ENCODE measurements at regions not wholly inside any gene's neighbourhood (a gene's known extent, or its start where the extent isn't known, plus 50 kb on each side); places are given as distances from the start of the nearest gene placed in this dataset.

GRCh38 chr12:18207266-18207665 is 54.1 kb upstream of the PIK3C2G start:
- no peak for ATAC-seq

GRCh38 chr12:18206198-18206597 is 55.1 kb upstream of the PIK3C2G start:
- H3K4me1 ChIP-seq, result no peaks in the 10 kb centered on the region
- WGBS, 2 donors, result 75 to 84% methylated on average over 13 of the region's 13 CpGs
- no peaks in the 10 kb centered on the region for H3K9me3 ChIP-seq
- TF ChIP-seq CTCF (IDR thresholded peaks at IDR 0.05), result no peak
- no peak overlapping the region for H3K4me3 ChIP-seq
- no peak for ATAC-seq
- intact Hi-C loops (cut with DNase I), result no loop called here
- no peaks in the 10 kb centered on the region for H3K36me3 ChIP-seq
- H3K27me3 ChIP-seq, result no peaks in the 10 kb centered on the region
- H3K27ac ChIP-seq, result no peak overlapping the region
- DNase-seq, result no peak
- FAIRE-seq, result no peak

More at GRCh38 chr12:18207266-18207665, 54.1 kb upstream of the PIK3C2G start:
- Histone ChIP-seq H3K27ac (no peak overlapping the region), H3K4me1 (no peaks in the 10 kb centered on the region), H3K9me3 (no peaks in the 10 kb centered on the region), H3K27me3 (no peaks in the 10 kb centered on the region), H3K4me3 (no peak overlapping the region), H3K36me3 (no peaks in the 10 kb centered on the region)
- FAIRE-seq, result no peak
- intact Hi-C loops (cut with DNase I), result no loop called here
- no peak for TF ChIP-seq CTCF (IDR thresholded peaks at IDR 0.05)
- DNase-seq, result no peak

GRCh38 chr12:18204053-18204452 is 57.3 kb upstream of the PIK3C2G start:
- no peak for TF ChIP-seq CTCF (IDR thresholded peaks at IDR 0.05)
- H3K27ac ChIP-seq, result no peak overlapping the region
- no peaks in the 10 kb centered on the region for H3K27me3 ChIP-seq
- no peak for DNase-seq
- intact Hi-C loops (cut with DNase I), result no loop called here
- no peak for ATAC-seq
- FAIRE-seq, result no peak
- no peak overlapping the region for H3K4me3 ChIP-seq
- no peaks in the 10 kb centered on the region for H3K9me3 ChIP-seq
- no peaks in the 10 kb centered on the region for H3K36me3 ChIP-seq
- 33 to 34% methylated on average over 4 of the region's 4 CpGs for WGBS, 2 donors
- H3K4me1 ChIP-seq, result no peaks in the 10 kb centered on the region

DNA sequence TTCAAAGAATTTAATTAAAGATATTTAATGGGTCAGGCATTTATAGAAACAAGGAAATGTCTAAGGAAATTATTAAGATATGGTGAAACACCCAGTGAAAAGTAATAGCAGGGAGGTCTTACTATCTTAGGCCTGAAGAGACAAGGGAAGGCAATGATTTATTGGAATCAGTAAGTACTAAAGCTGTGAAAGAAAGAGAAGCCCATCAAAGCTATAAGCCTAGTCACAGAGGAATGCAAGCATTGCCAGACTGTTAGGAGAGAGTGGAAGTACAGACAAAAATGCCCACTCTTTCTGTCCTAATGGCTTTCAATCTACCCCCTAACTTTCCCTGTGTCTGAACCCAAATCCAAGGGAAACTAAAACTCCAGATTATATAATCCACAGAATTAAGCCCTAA is 69.2 kb upstream of the PIK3C2G start:
- no peak overlapping the region for H3K27ac ChIP-seq
- no peak overlapping the region for H3K4me3 ChIP-seq
- H3K36me3 ChIP-seq, result no peaks in the 10 kb centered on the region
- H3K27me3 ChIP-seq, result no peaks in the 10 kb centered on the region
- ATAC-seq (no peak), DNase-seq (no peak), FAIRE-seq (no peak)
- H3K4me1 ChIP-seq, result no peaks in the 10 kb centered on the region
- no peak for TF ChIP-seq CTCF (IDR thresholded peaks at IDR 0.05)
- H3K9me3 ChIP-seq, result no peaks in the 10 kb centered on the region
- intact Hi-C loops (cut with DNase I), result no loop called here

DNA sequence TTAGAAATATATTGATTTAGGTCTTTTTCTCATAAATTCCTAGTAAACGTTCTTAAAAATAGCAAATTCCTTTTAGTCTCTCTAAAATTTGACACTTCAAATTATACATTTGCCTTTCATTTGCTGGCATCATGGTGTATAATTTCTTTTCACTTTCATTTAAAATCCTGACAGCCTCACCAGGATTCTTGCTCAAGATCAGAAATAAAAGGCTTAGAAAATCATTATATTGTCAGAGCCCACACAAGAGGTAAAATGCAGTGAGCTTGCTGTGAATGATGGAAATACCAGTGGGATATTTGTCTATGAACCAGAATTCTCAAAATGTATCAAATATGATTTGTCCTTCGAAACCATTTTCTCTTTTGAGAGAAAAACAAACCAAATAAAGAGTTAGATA is 78.2 kb upstream of the PIK3C2G start:
- Histone ChIP-seq H3K27ac (no peak overlapping the region), H3K9me3 (no peaks in the 10 kb centered on the region), H3K4me1 (no peaks in the 10 kb centered on the region), H3K27me3 (no peaks in the 10 kb centered on the region), H3K4me3 (no peak overlapping the region), H3K36me3 (no peaks in the 10 kb centered on the region)
- ATAC-seq, result no peak
- FAIRE-seq, result no peak
- TF ChIP-seq CTCF (IDR thresholded peaks at IDR 0.05), result no peak
- intact Hi-C loops (cut with DNase I), result no loop called here
- 56% methylated on average over 2 of the region's 2 CpGs for WGBS, 2 donors
- no peak for DNase-seq

All from pancreas (tissue), 10 donors.